ENCODE measurements at regions not wholly inside any gene's neighbourhood (a gene's known extent, or its start where the extent isn't known, plus 50 kb on each side); places are given as distances from the start of the nearest gene placed in this dataset.
A peak's percentile ranks its signal among the peaks of the same experiment; 100 is the strongest.

GRCh38 chr19:30653646-30654386 lies 281.6 kb downstream of the ZNF536 start:
- H3K36me3 ChIP-seq = no peaks in the 10 kb centered on the region
- DNase-seq = no peak
- no peak overlapping the region for H3K4me3 ChIP-seq
- H3K27me3 ChIP-seq = peaks cover 17% of the 10 kb centered on the region
- H3K9me3 ChIP-seq = no peaks in the 10 kb centered on the region; the same call in 1 of the 2 replicates

GRCh38 chr19:30652751-30653150 lies 280.6 kb downstream of the ZNF536 start:
- no peak for DNase-seq
- H3K27me3 ChIP-seq = peaks cover 23% of the 10 kb centered on the region
- no peak overlapping the region for H3K4me3 ChIP-seq
- H3K9me3 ChIP-seq = no peaks in the 10 kb centered on the region
- no peaks in the 10 kb centered on the region for H3K36me3 ChIP-seq

GRCh38 chr19:30651691-30652090 lies 279.5 kb downstream of the ZNF536 start:
- H3K4me3 ChIP-seq = no peak overlapping the region
- no peaks in the 10 kb centered on the region for H3K36me3 ChIP-seq
- DNase-seq = no peak
- peaks cover 25% of the 10 kb centered on the region for H3K27me3 ChIP-seq
- no peaks in the 10 kb centered on the region for H3K9me3 ChIP-seq

GRCh38 chr19:30651066-30651465 lies 278.9 kb downstream of the ZNF536 start:
- peaks cover 25% of the 10 kb centered on the region for H3K27me3 ChIP-seq
- no peaks in the 10 kb centered on the region for H3K9me3 ChIP-seq
- DNase-seq = no peak
- no peak overlapping the region for H3K4me3 ChIP-seq
- H3K36me3 ChIP-seq = no peaks in the 10 kb centered on the region

GRCh38 chr19:30649934-30650614 lies 277.9 kb downstream of the ZNF536 start:
- H3K36me3 ChIP-seq = no peaks in the 10 kb centered on the region
- no peak overlapping the region for H3K4me3 ChIP-seq
- DNase-seq = peak; percentile 24
- H3K9me3 ChIP-seq = no peaks in the 10 kb centered on the region
- peaks cover 20% of the 10 kb centered on the region for H3K27me3 ChIP-seq

GRCh38 chr19:30648866-30649862 lies 277.0 kb downstream of the ZNF536 start:
- no peak for DNase-seq

GRCh38 chr19:30647891-30648720 lies 275.9 kb downstream of the ZNF536 start:
- no peak for DNase-seq
- Histone ChIP-seq H3K4me3 (no peak overlapping the region), H3K27me3 (peaks cover 17% of the 10 kb centered on the region), H3K36me3 (no peaks in the 10 kb centered on the region), H3K9me3 (no peaks in the 10 kb centered on the region)

More at GRCh38 chr19:30648866-30649862, 277.0 kb downstream of the ZNF536 start:
- no peak overlapping the region for H3K4me3 ChIP-seq
- H3K36me3 ChIP-seq = no peaks in the 10 kb centered on the region
- no peaks in the 10 kb centered on the region for H3K9me3 ChIP-seq
- H3K27me3 ChIP-seq = peaks cover 17% of the 10 kb centered on the region

- Histone ChIP-seq H3K27me3 (peaks cover 17% of the 10 kb centered on the region), H3K9me3 (no peaks in the 10 kb centered on the region), H3K36me3 (no peaks in the 10 kb centered on the region), H3K4me3 (no peak overlapping the region)
- DNase-seq = no peak
Measured at GRCh38 chr19:30646806-30647205, 274.6 kb downstream of the ZNF536 start.

- no peaks in the 10 kb centered on the region for H3K36me3 ChIP-seq
- no peaks in the 10 kb centered on the region for H3K9me3 ChIP-seq
- no peak for DNase-seq
- H3K27me3 ChIP-seq = peaks cover 17% of the 10 kb centered on the region
- no peak overlapping the region for H3K4me3 ChIP-seq
Measured at GRCh38 chr19:30645946-30646577, 273.9 kb downstream of the ZNF536 start.

- no peak for DNase-seq
- Histone ChIP-seq H3K4me3 (no peak overlapping the region), H3K9me3 (no peaks in the 10 kb centered on the region), H3K36me3 (no peaks in the 10 kb centered on the region), H3K27me3 (no peaks in the 10 kb centered on the region)
Measured at GRCh38 chr19:30640252-30640965, 268.2 kb downstream of the ZNF536 start.

GRCh38 chr19:30638889-30639288 lies 266.7 kb downstream of the ZNF536 start:
- H3K4me3 ChIP-seq = no peak overlapping the region
- no peak for DNase-seq
- no peaks in the 10 kb centered on the region for H3K27me3 ChIP-seq
- no peaks in the 10 kb centered on the region for H3K36me3 ChIP-seq
- H3K9me3 ChIP-seq = no peaks in the 10 kb centered on the region

- no peak for DNase-seq
- no peak overlapping the region for H3K4me3 ChIP-seq
- H3K36me3 ChIP-seq = no peaks in the 10 kb centered on the region
- no peaks in the 10 kb centered on the region for H3K9me3 ChIP-seq
- H3K27me3 ChIP-seq = 0 out of 2 replicates have a peak, but pooled peaks cover 2% of the 10 kb centered on the region
Measured at GRCh38 chr19:30637926-30638325, 265.7 kb downstream of the ZNF536 start.

GRCh38 chr19:30634996-30635975 lies 263.1 kb downstream of the ZNF536 start:
- H3K4me3 ChIP-seq = no peak overlapping the region
- H3K27me3 ChIP-seq = 0 out of 2 replicates have a peak, but pooled peaks cover 2% of the 10 kb centered on the region
- H3K36me3 ChIP-seq = no peaks in the 10 kb centered on the region
- DNase-seq = no peak
- H3K9me3 ChIP-seq = no peaks in the 10 kb centered on the region
